Colonic mucosa (tissue), 4 donors: ENCODE measurements at regions not wholly inside any gene's neighbourhood (a gene's known extent, or its start where the extent isn't known, plus 50 kb on each side); places are given as distances from the start of the nearest gene placed in this dataset.

ENCODE experiments used
- DNase-seq: peaks from one replicate; pipeline ENCODE4 v3.0.0-alpha.2; 2020
- H3K27ac ChIP-seq: fragments of 200-600 bp; one replicate; pipeline ENCODE4 v1.8.0; 2021
- H3K27me3 ChIP-seq: fragments of 200-600 bp; one replicate; pipeline ENCODE4 v1.8.0; 2021
- H3K36me3 ChIP-seq: fragments of 200-600 bp; one replicate; pipeline ENCODE4 v1.8.0; 2021
- H3K4me1 ChIP-seq: fragments of 200-600 bp; one replicate; pipeline ENCODE4 v1.8.0; 2021; ENCODE audit warnings: mild to moderate bottlenecking
- H3K4me3 ChIP-seq: fragments of 200-600 bp; one replicate; pipeline ENCODE4 v1.8.0; 2021
- H3K9ac ChIP-seq, 2 donors: one replicate each; pipeline ENCODE4 v1.7.0; 2013; ENCODE audit warnings: control low read depth in 2 of 2, low read depth in 2 of 2, low read length in 2 of 2
- H3K9me3 ChIP-seq: fragments of 200-600 bp; one replicate; pipeline ENCODE4 v1.8.0; 2021
- intact Hi-C: fragments of 100-400 bp; cut with DNase I; formaldehyde crosslinking; loops from one replicate; pipeline ENCODE4 v1.14.1; 2022
- TF ChIP-seq, protein P1 (sequence below): fragments of 200-600 bp; IDR thresholded peaks from one replicate; pipeline ENCODE4 v1.8.0; 2022; ENCODE audit warnings: antibody characterized with exemption, mild to moderate bottlenecking
- donor health status: healthy.
- donor health status: DM: no; HTN: no; CAD: no.
- donor health status: DM: no; HTN: no; CAD: no.

DNA sequence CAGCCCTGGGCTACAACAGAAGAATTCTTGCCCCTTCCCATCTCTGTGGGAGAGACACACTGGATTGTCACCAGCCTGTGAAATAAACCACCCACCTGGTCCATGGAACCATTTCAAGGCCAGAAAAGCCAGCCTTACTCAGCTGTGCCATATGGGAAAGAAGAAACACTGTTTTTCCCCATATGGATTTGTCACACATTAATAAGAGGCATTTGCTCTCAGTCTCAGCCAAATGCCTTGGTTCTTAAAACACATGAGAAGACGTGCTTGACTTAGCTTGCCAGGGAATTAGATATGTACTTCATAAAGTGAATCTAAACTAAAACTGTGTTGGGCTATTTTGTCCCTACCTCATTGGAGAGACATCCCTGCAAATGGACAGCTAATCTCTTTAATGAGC, 308.6 kb upstream of the TNP1 start:
- no peaks in the 10 kb centered on the region for H3K4me1 ChIP-seq
- H3K27ac ChIP-seq: no peak overlapping the region
- intact Hi-C loops: loop anchor here (10.0 kb wide), 1 partner anchor 474 kb away; the partner anchor contains the start of gene IGFBP5
- H3K36me3 ChIP-seq: no peaks in the 10 kb centered on the region
- H3K9me3 ChIP-seq: no peaks in the 10 kb centered on the region
- no peak overlapping the region for H3K9ac ChIP-seq
- TF ChIP-seq, protein P1, sequence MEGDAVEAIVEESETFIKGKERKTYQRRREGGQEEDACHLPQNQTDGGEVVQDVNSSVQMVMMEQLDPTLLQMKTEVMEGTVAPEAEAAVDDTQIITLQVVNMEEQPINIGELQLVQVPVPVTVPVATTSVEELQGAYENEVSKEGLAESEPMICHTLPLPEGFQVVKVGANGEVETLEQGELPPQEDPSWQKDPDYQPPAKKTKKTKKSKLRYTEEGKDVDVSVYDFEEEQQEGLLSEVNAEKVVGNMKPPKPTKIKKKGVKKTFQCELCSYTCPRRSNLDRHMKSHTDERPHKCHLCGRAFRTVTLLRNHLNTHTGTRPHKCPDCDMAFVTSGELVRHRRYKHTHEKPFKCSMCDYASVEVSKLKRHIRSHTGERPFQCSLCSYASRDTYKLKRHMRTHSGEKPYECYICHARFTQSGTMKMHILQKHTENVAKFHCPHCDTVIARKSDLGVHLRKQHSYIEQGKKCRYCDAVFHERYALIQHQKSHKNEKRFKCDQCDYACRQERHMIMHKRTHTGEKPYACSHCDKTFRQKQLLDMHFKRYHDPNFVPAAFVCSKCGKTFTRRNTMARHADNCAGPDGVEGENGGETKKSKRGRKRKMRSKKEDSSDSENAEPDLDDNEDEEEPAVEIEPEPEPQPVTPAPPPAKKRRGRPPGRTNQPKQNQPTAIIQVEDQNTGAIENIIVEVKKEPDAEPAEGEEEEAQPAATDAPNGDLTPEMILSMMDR: no peak
- no peak for DNase-seq
- no peak overlapping the region for H3K4me3 ChIP-seq
- H3K27me3 ChIP-seq: no peaks in the 10 kb centered on the region

DNA sequence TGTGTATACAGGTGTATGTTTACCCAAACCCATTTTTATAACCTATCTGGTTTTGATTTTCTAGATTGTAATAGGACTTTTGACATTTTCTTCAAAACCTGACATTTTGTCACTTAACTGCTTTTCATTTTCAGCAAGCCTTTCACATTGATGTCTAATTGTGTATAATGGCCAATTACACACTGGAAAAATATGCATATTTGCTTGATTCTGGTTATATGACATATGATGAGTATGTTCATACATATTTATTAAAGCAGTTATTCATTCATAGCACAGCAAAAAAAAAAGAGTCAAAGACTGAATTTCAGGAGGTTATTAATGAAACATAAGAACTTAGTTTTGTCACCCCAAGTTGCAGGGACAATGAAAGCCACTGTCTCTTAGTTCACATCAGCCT, 307.7 kb upstream of the TNP1 start:
- Histone ChIP-seq H3K4me3 (no peak overlapping the region), H3K36me3 (no peaks in the 10 kb centered on the region), H3K9ac (no peak overlapping the region), H3K27ac (no peak overlapping the region), H3K9me3 (no peaks in the 10 kb centered on the region), H3K4me1 (no peaks in the 10 kb centered on the region), H3K27me3 (no peaks in the 10 kb centered on the region)
- intact Hi-C loops: loop anchor here (10.0 kb wide), 1 partner anchor 473 kb away; the partner anchor contains the start of gene IGFBP5
- DNase-seq: no peak
- TF ChIP-seq, protein P1: no peak

DNA sequence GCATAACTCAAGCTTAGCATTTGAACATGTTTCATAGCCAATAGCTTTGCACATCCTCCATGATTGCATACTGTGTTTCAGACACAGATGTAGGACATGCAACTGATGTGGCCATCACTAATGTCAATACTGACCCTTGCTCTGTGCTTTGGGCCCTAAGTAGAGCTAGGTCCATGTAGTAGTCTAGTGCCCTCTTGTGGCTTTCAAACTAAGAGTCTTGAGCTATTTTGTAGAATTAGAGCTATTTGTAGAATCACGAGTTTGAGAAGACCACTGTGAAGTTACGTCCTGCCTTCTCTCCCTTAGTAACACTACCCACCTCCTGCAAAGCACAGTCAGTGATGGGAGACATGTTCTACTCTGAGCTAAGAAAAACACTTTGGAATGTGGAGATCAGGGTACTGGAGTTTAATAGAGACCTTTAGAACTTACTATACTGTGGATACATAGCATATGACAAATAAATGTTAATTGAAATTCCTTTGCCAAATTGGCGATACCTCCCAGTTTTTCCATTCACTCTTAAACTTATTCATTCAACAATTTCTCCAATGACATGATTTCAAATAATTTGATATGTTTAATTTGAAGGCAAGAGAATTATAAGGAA, 306.5 kb upstream of the TNP1 start:
- intact Hi-C loops: loop anchor here (10.0 kb wide), 1 partner anchor 472 kb away; the partner anchor contains the start of gene IGFBP5
- Histone ChIP-seq H3K9me3 (no peaks in the 10 kb centered on the region), H3K4me3 (no peak overlapping the region), H3K4me1 (no peaks in the 10 kb centered on the region), H3K36me3 (no peaks in the 10 kb centered on the region), H3K27me3 (no peaks in the 10 kb centered on the region), H3K27ac (no peak overlapping the region), H3K9ac (no peak overlapping the region)
- TF ChIP-seq, protein P1: no peak
- DNase-seq: no peak

DNA sequence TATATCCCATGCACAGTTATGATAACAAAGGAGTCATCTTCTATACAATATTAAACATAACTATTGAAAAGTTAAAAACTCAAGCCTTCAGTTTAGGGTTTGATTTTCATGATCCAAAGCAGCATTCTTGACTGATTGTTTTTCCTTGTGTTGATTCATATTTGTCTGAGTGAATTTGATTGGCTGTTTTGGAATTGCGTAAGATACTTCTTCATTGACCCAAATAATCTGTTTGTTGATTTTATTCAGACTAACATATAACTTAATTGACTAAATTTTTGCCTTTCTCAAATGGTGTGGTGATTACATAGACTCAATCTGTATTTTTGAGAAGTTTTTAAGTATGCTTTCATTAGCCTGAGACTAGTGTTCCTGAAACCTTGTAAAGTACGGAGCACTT, 305.7 kb upstream of the TNP1 start:
- TF ChIP-seq, protein P1: no peak
- no peak for DNase-seq
- H3K27ac ChIP-seq: no peak overlapping the region
- no peaks in the 10 kb centered on the region for H3K9me3 ChIP-seq
- no peak overlapping the region for H3K9ac ChIP-seq
- H3K27me3 ChIP-seq: no peaks in the 10 kb centered on the region
- no peaks in the 10 kb centered on the region for H3K4me1 ChIP-seq
- H3K4me3 ChIP-seq: no peak overlapping the region
- intact Hi-C loops: loop anchor here (10.0 kb wide), 1 partner anchor 471 kb away; the partner anchor contains the start of gene IGFBP5
- H3K36me3 ChIP-seq: no peaks in the 10 kb centered on the region

DNA sequence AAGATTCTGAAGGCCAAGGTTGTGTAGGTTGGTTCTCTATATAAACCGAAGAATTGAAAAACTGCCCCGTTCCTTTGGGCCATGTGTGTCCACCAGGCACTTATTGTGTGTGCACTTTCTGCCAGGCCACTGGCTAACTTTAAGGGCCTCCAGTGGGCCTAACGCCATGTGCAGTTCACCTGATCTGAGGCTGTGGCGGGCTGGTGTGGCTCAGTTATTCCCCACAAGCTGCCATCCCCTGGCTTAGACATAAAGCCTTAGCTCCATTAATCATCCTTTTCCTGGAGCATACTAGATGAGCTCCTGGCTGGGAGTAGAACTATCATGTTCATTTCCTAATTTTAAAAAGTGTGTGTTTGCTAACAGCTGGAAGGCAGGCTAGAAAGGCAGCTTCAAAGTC, 304.1 kb upstream of the TNP1 start:
- Histone ChIP-seq H3K27me3 (no peaks in the 10 kb centered on the region), H3K9me3 (no peaks in the 10 kb centered on the region), H3K36me3 (no peaks in the 10 kb centered on the region), H3K4me3 (no peak overlapping the region), H3K27ac (no peak overlapping the region), H3K4me1 (no peaks in the 10 kb centered on the region), H3K9ac (no peak overlapping the region)
- DNase-seq: no peak
- intact Hi-C loops: loop anchor here (10.0 kb wide), 1 partner anchor 469 kb away; the partner anchor contains the start of gene IGFBP5
- TF ChIP-seq, protein P1: no peak
